ENCODE measurements at regions not wholly inside any gene's neighbourhood (a gene's known extent, or its start where the extent isn't known, plus 50 kb on each side); places are given as distances from the start of the nearest gene placed in this dataset.
"Not testable (repeated sequence)": the region's sequence is repeated elsewhere in the genome, so short reads cannot be mapped to it uniquely, and the experiment has no call there.

DNA sequence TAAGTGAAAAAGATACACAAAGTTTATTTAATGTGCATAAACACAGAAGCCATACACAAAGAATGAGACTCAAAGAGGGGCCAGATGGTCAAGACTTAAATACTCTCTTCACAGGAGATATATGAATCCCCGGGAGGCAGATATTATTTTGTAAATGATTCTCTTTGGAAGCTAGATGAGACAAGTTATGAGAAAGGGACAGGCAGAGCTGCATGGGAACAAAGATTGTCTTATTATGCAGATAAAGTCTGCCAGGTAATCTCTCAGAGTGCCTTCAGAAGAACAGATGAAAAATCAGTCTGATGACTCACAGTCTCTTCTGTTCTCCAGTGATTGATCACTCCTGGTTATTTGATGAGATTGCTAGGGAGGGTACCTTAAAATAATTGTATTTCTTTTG lies 89.0 kb downstream of the NAF1 start:
- DNase-seq = no peak

DNA sequence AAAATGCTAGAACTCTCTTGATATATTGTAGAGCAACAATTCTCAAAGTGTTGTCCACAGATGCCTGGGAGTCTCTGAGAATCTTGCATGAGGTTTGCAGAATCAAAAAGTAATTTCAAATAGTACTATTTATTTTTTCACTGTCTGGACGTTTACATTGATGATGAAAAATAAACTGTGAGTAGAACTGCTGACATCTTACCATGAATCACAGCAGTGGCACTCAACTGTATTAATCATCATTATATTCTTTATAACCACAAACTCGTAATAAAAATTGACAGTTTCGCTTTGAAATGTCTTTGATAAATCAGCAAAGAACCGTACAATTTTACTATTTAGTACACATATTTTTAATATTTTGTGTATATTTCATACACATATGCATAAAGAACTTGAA lies 94.5 kb downstream of the NAF1 start:
- DNase-seq = no peak

GRCh38 chr4:163071308-163071707 lies 95.4 kb downstream of the NAF1 start:
- no peak for DNase-seq

DNA sequence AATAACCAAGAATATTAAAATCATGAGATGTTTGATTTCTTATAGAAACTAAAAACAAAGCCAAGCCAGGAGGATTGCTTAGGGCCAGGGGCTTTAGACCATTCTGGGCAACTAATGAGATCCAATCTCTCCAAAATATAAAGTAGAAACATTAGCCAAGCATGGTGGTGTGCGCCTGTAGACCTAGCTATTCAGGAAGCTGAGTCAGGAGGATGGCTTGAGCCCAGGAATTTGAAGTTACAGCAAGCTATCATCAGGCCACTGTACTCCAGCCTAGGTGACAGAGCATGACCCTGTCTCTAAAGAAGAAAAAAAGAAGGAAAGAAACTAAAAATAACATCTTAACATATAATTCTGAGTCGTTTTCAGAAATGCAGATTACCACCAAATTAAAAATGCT lies 96.7 kb downstream of the NAF1 start:
- DNase-seq = no peak

- DNase-seq = no peak
These were observed 102.8 kb downstream of the NAF1 start for GRCh38 chr4:163063891-163064290.

DNA sequence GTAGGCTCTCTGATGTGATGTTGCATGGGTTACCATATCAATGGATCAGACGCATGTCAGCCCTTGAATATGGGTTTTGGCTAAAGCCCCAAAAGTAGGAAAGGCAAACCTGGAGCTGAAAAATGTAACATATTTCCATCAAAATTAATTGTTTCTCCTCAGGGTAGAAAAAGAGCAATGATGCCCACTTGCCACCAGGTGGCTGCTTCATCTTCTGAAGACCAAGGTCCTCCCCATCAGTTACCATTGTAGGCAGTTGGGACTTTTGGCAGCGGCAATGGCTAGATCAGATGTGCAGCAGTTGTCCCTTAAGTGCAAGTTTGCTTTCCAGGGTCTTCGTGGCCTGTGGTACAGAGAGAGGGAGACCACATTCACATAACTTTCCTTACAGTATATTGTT lies 118.2 kb downstream of the NAF1 start:
- no peak for DNase-seq

DNA sequence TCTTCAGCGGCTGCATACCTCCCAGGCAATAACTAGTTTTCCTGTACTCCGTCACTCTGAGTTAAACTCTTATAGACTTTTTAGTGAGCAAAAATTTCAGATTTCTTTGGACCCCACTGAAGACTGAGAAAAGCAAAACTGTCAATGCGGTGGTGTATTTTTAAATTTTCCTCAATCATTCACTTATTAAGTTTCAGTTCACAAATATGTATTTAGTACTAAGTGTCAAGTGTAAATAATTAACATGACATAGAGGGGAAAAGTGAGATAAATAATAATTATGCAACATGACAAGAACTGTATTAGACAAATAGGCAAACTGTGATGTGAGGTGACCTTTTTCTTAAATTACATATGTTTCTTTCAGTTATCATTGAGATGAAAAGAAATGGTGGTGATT lies 124.4 kb downstream of the NAF1 start:
- DNase-seq = no peak

GRCh38 chr4:163017135-163017534 lies 149.6 kb downstream of the NAF1 start:
- DNase-seq = no peak

- no peak for DNase-seq
These were observed 153.9 kb downstream of the NAF1 start for GRCh38 chr4:163012816-163013215.

DNA sequence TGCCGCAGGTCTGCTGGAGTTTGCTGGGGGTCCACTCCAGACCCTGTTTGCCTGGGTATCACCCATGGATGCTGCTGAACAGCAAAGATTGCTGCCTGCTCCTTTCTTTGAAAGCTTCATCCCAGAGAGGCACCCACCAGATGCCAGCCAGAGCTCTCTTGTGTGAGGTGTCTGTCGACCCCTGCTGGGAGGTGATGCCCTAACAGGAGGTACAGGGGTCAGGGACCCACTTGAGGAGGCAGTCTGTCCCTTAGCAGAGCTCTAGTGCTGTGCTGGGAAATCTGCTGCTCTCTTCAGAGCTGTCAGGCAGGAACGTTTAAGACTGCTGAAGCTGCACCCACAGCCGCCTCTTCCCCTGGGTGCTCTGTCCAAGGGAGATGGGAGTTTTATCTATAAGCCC lies 162.7 kb downstream of the NAF1 start:
- no peak for DNase-seq

- DNase-seq = no peak
These were observed 178.2 kb downstream of the NAF1 start for GRCh38 chr4:162988530-162988929.

GRCh38 chr4:162985131-162985530 lies 181.6 kb downstream of the NAF1 start:
- DNase-seq = no peak

GRCh38 chr4:162984621-162985020 lies 182.1 kb downstream of the NAF1 start:
- DNase-seq = no peak

DNA sequence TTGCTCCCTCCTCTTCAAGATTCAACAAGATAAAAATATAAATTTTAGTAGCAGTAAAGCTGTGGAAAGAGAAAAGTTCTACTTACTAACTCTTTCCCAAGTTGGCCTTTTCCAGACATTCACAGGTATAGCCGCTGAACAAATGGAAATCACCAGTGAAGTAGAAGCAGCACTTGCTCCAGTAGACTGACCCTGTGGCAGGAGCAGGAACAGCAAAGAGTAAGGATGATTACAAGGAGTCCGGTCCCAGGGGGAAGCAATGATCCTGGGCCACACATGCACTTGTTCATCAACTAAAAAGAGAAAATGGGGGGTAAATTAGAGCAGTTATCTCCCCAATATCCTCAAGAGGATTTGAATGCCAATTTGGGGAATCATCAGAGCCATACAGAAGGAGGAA lies 184.9 kb downstream of the NAF1 start:
- no peak for DNase-seq

DNA sequence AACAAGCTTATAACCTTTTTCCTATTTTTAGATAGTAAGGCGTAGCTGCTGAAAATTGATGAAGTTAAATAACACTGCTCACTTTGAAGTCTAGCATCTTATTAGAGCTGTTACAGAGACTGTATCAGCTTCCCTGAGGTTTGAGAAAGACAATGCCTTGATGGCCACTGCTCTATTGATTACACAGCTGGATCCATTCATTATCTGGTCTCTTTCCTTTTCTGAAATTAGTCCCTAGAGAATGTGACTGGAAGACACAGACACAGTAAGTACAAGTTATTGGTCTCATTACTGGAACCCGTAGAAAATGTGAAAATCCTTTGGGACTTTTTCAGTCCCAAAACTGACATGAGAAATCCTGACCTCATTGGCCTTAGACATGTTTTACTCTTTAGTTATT lies 188.3 kb downstream of the NAF1 start:
- no peak for DNase-seq

DNA sequence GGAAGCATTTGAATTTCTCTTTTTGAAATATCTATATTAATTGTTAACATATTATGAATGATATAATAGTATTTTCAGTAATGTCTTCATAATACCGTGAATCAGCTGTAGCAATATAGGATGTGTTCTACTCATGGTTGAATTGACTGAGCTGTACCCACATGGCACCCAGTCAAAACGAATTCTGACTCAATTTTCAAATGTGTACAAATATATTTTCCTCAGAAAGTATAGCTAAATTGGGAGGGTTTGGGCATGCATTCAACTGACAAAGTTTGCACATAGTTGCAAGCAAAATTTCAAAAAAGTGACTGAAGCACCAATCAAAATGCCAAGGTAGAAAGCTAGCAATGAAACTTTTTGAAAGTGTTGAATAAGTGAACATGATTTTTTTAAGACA lies 188.9 kb downstream of the NAF1 start:
- no peak for DNase-seq

DNA sequence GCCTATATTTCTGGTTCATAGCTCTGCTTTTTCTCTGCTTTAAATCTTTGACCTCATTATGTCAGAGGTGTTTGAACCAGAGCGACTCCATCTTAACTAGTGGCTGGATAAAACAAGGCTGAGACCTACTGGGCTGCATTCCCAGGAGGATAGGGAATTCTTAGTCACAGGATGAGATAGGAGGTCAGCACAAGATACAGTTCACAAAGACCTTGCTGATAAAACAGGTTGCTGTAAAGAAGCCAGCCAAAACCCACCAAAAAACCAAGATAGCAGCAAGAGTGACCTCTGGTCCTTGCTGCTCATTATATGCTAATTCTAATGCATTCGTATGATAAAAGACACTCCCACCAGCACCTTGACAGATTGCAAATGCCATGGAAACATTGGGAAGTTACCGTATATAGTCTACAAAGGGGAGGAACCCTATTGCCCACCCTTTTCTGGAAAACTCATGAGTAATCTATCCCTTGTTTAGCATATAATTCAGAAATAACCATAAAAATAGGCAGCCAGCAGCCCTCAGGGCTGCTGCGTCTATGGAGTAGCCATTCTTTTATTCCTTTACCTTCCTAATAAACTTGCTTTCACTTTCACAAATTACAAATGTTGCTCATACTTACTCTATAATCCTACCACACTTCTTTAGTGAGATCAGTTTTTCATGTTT lies 193.9 kb downstream of the NAF1 start:
- no peak for DNase-seq

- no peak for DNase-seq
These were observed 197.5 kb downstream of the NAF1 start for GRCh38 chr4:162969194-162969593.

DNA sequence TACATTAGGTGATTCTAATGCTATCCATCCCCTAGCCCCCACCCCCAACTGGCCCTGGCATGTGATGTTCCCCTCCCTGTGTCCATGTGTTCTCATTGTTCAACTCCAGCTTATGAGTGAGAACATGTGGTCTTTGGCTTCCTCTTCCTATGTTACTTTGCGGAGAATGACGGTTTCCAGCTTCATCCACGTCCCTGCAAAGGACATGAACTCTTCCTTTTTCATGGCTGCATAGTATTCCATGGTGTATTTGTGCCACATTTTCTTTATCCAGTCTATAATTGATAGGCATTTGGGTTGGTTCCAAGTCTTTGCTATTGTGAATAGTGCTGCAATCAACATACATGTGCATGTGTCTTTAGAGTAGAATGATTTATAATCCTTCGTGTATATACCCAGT lies 200.7 kb downstream of the NAF1 start:
- DNase-seq = not testable (repeated sequence)

GRCh38 chr4:162959046-162959445 lies 207.6 kb downstream of the NAF1 start:
- DNase-seq = no peak

DNA sequence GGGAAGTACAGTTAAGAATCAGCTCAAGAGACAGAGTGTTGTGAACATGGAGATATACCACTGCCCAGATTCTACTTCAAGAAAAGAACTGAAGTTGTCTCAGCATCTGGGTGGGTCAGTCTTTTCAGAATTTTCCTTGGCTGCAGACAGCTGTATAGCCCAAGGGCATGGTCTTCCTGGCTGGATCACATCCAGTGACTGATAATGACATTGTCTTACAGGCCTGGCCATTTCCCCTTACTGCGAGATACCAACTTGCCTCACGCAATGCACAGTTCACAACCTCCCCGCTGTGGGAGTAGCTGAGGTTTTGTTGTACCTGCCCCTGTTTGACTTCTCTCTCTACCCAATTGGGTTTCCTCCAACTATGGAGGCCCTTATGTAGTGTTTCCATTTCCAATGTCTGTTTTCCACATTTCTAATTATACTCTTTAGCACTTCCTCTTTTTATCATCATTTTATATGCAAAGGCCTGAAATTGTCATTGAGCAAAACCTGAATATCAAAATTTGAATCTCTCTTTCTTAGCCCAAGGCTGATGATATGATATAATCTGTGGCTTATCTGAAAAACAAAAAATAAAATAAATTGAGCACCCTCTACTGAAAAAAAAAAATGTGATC lies 209.1 kb downstream of the NAF1 start:
- no peak for DNase-seq

DNA sequence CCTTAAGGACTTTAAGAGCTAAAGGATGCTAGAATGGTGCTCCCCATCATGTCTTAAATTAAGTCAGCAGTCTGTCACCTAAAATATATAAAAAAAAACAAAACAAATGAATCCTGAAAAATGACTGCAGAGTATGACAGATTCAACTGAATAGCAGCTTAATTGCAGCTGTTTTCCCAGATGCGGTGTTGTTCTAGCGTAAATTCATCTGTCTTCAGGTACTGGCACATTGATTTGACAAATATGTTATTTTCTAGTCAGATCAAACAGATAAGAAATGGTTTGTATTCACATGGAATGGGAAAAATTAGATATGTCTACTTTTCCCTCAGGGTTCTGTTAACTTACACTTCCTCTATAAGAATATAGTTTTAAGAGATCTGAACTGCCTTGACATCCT lies 211.7 kb downstream of the NAF1 start:
- no peak for DNase-seq

GRCh38 chr4:162952232-162952631 lies 214.5 kb downstream of the NAF1 start:
- DNase-seq = no peak

GRCh38 chr4:162945713-162946112 lies 221.0 kb downstream of the NAF1 start:
- no peak for DNase-seq

- DNase-seq = no peak
These were observed 223.4 kb downstream of the NAF1 start for GRCh38 chr4:162943263-162943662.
